ENCODE measurements at regions not wholly inside any gene's neighbourhood (a gene's known extent, or its start where the extent isn't known, plus 50 kb on each side); places are given as distances from the start of the nearest gene placed in this dataset.

DNA sequence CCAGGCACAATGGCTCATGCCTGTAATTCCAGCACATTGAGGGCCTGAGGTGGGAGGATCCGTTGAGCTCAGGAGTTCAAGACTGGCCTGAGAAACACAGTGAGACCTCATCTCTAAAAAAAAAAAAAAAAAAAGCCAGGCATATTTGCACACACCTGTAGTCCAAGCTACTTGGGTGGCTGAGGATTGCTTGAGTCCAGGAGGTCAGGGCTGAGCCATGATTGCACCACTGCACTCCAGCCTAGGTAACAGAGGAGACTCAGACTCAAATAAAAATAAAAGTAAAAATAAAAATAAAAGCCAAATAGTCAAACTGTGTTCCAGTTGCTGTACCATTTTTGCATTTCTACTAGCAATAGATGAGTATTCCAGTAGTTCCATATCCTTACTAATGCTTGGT lies 616.0 kb downstream of the KIF4B start:
- no peak for ATAC-seq
- no peaks in the 10 kb centered on the region for H3K9me2 ChIP-seq (ENCODE audit: insufficient read depth)
- no peaks in the 10 kb centered on the region for H3K79me2 ChIP-seq (ENCODE audit: insufficient read depth, low read length)
- CTCF ChIA-PET: no interaction called here
- peaks cover 2 to 6% of the 10 kb centered on the region in 2 experiments; a peak in 2 of 4 replicates for H3K9me3 ChIP-seq (ENCODE audit: control insufficient read depth in 1 of 2, insufficient read depth in 1 of 2, low read depth in 1 of 2, low read length in 2 of 2)
- BruUV-seq (replicated peaks): no TSS peak
- no peak overlapping the region for H3K4me2 ChIP-seq (ENCODE audit: low read length)
- no peak overlapping the region for H3K4me3 ChIP-seq (replicated peaks in 1 of 2; ENCODE audit: low read depth in 1 of 2, low read length in 2 of 2)
- POLR2A ChIA-PET: no interaction called here
- H3K4me1 ChIP-seq (ENCODE audit: control insufficient read depth in 1 of 2, insufficient read depth in 2 of 2, low read length in 2 of 2): no peaks in the 10 kb centered on the region
- H4K20me1 ChIP-seq (ENCODE audit: insufficient read depth): no peaks in the 10 kb centered on the region
- TF ChIP-seq YY1 (IDR thresholded peaks at IDR 0.05; ENCODE audit: extremely low read depth, insufficient replicate concordance, low read depth, low read length): no peak
- TF ChIP-seq SIN3A (IDR thresholded peaks at IDR 0.05; ENCODE audit: low read depth): no peak
- TF ChIP-seq CEBPB (IDR thresholded peaks at IDR 0.05; ENCODE audit: low read depth): no peak
- TF ChIP-seq EZH2phosphoT487 (IDR thresholded peaks at IDR 0.05; ENCODE audit: borderline replicate concordance): no peak
- TF ChIP-seq FOSL1 (IDR thresholded peaks at IDR 0.05; ENCODE audit: low read depth): no peak
- no peak for TF ChIP-seq EGR1 (IDR thresholded peaks at IDR 0.05; ENCODE audit: low read depth)
- TF ChIP-seq, protein P1, sequence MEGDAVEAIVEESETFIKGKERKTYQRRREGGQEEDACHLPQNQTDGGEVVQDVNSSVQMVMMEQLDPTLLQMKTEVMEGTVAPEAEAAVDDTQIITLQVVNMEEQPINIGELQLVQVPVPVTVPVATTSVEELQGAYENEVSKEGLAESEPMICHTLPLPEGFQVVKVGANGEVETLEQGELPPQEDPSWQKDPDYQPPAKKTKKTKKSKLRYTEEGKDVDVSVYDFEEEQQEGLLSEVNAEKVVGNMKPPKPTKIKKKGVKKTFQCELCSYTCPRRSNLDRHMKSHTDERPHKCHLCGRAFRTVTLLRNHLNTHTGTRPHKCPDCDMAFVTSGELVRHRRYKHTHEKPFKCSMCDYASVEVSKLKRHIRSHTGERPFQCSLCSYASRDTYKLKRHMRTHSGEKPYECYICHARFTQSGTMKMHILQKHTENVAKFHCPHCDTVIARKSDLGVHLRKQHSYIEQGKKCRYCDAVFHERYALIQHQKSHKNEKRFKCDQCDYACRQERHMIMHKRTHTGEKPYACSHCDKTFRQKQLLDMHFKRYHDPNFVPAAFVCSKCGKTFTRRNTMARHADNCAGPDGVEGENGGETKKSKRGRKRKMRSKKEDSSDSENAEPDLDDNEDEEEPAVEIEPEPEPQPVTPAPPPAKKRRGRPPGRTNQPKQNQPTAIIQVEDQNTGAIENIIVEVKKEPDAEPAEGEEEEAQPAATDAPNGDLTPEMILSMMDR (IDR thresholded peaks at IDR 0.05 in 2 of 3, conservative IDR thresholded peaks at IDR 0.05 in 1 of 3; ENCODE audit: borderline replicate concordance in 1 of 3, insufficient read depth in 1 of 3, low read depth in 2 of 3, low read length in 2 of 3): no peak
- TF ChIP-seq JUND (IDR thresholded peaks at IDR 0.05): no peak
- TF ChIP-seq CBX3 (IDR thresholded peaks at IDR 0.05; ENCODE audit: low read depth): no peak
- TF ChIP-seq, protein P2, sequence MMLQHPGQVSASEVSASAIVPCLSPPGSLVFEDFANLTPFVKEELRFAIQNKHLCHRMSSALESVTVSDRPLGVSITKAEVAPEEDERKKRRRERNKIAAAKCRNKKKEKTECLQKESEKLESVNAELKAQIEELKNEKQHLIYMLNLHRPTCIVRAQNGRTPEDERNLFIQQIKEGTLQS (IDR thresholded peaks at IDR 0.05): no peak
- TF ChIP-seq ZNF274 (IDR thresholded peaks at IDR 0.05; ENCODE audit: low read depth, low read length): no peak
- TF ChIP-seq ZFX (IDR thresholded peaks at IDR 0.05): no peak
- TF ChIP-seq, protein P3, sequence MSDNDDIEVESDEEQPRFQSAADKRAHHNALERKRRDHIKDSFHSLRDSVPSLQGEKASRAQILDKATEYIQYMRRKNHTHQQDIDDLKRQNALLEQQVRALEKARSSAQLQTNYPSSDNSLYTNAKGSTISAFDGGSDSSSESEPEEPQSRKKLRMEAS (IDR thresholded peaks at IDR 0.05): no peak
- TF ChIP-seq ELF1 (IDR thresholded peaks at IDR 0.05; ENCODE audit: borderline replicate concordance, low read depth): no peak
- no peak for TF ChIP-seq POLR2AphosphoS5 (IDR thresholded peaks at IDR 0.05; ENCODE audit: low read depth, low read length)
- TF ChIP-seq POLR2A (IDR thresholded peaks at IDR 0.05; ENCODE audit: borderline replicate concordance, extremely low read depth, insufficient read depth, insufficient read length): no peak
- TF ChIP-seq, protein P4, sequence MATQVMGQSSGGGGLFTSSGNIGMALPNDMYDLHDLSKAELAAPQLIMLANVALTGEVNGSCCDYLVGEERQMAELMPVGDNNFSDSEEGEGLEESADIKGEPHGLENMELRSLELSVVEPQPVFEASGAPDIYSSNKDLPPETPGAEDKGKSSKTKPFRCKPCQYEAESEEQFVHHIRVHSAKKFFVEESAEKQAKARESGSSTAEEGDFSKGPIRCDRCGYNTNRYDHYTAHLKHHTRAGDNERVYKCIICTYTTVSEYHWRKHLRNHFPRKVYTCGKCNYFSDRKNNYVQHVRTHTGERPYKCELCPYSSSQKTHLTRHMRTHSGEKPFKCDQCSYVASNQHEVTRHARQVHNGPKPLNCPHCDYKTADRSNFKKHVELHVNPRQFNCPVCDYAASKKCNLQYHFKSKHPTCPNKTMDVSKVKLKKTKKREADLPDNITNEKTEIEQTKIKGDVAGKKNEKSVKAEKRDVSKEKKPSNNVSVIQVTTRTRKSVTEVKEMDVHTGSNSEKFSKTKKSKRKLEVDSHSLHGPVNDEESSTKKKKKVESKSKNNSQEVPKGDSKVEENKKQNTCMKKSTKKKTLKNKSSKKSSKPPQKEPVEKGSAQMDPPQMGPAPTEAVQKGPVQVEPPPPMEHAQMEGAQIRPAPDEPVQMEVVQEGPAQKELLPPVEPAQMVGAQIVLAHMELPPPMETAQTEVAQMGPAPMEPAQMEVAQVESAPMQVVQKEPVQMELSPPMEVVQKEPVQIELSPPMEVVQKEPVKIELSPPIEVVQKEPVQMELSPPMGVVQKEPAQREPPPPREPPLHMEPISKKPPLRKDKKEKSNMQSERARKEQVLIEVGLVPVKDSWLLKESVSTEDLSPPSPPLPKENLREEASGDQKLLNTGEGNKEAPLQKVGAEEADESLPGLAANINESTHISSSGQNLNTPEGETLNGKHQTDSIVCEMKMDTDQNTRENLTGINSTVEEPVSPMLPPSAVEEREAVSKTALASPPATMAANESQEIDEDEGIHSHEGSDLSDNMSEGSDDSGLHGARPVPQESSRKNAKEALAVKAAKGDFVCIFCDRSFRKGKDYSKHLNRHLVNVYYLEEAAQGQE (IDR thresholded peaks at IDR 0.05; ENCODE audit: low read depth): no peak
- TF ChIP-seq SRF (IDR thresholded peaks at IDR 0.05; ENCODE audit: low read depth): no peak
- TF ChIP-seq RAD21 (IDR thresholded peaks at IDR 0.05; ENCODE audit: low read depth): no peak
- no peak for TF ChIP-seq EZH2 (IDR thresholded peaks at IDR 0.05)
- no peak overlapping the region for H2AFZ ChIP-seq (ENCODE audit: low read depth, low read length, poor library complexity, severe bottlenecking)
- RAD21 ChIA-PET (ENCODE audit: low non-redundant PET in 1 of 2, low total read pairs in 2 of 2, uncharacterized antibody in 2 of 2, unreplicated experiment in 2 of 2): no interaction called here
- DNase-seq (ENCODE audit: low read depth, low spot score): no peak
- H3K27me3 ChIP-seq (ENCODE audit: insufficient read depth, low read length): no peaks in the 10 kb centered on the region
- no peaks in the 10 kb centered on the region for H3K36me3 ChIP-seq (ENCODE audit: control insufficient read depth in 1 of 2, insufficient read depth in 2 of 2, low read length in 2 of 2)
- no peak overlapping the region for H3K27ac ChIP-seq (ENCODE audit: low read depth, low read length)
- H3K9ac ChIP-seq (ENCODE audit: low read length): no peak overlapping the region
- intact Hi-C loops (cut with micrococcal nuclease): no loop called here
